ENCODE measurements at regions not wholly inside any gene's neighbourhood (a gene's known extent, or its start where the extent isn't known, plus 50 kb on each side); places are given as distances from the start of the nearest gene placed in this dataset.

- no peak for DNase-seq (ENCODE audit: low read depth)
- no peak for TF ChIP-seq CTCF (IDR thresholded peaks at IDR 0.05; ENCODE audit: low read depth, low read length, missing control alignments)
These were observed 665.7 kb upstream of the ACTRT1 start for GRCh38 chrX:128717635-128718578.

GRCh38 chrX:128714425-128714824, 662.2 kb upstream of the ACTRT1 start:
- DNase-seq (ENCODE audit: low read depth), result no peak
- no peak overlapping the region for H3K4me3 ChIP-seq (ENCODE audit: low read depth, low read length)
- TF ChIP-seq CTCF (IDR thresholded peaks at IDR 0.05; ENCODE audit: low read depth, low read length, missing control alignments), result no peak

More at GRCh38 chrX:128717635-128718578, 665.7 kb upstream of the ACTRT1 start:
- H3K4me3 ChIP-seq (ENCODE audit: low read depth, low read length), result no peak overlapping the region

- no peak for TF ChIP-seq CTCF (IDR thresholded peaks at IDR 0.05; ENCODE audit: low read depth, low read length, missing control alignments)
- no peak for DNase-seq (ENCODE audit: low read depth)
These were observed 647.6 kb upstream of the ACTRT1 start for GRCh38 chrX:128699716-128700285.

GRCh38 chrX:128698573-128699181, 646.5 kb upstream of the ACTRT1 start:
- DNase-seq (ENCODE audit: low read depth), result no peak
- H3K4me3 ChIP-seq (ENCODE audit: low read depth, low read length), result no peak overlapping the region
- TF ChIP-seq CTCF (IDR thresholded peaks at IDR 0.05; ENCODE audit: low read depth, low read length, missing control alignments), result no peak

More at GRCh38 chrX:128699716-128700285, 647.6 kb upstream of the ACTRT1 start:
- no peak overlapping the region for H3K4me3 ChIP-seq (ENCODE audit: low read depth, low read length)

GRCh38 chrX:128691872-128692271, 639.7 kb upstream of the ACTRT1 start:
- H3K4me3 ChIP-seq (ENCODE audit: low read depth, low read length), result no peak overlapping the region
- DNase-seq (ENCODE audit: low read depth), result no peak
- no peak for TF ChIP-seq CTCF (IDR thresholded peaks at IDR 0.05; ENCODE audit: low read depth, low read length, missing control alignments)

- TF ChIP-seq CTCF (IDR thresholded peaks at IDR 0.05; ENCODE audit: low read depth, low read length, missing control alignments), result no peak
- no peak overlapping the region for H3K4me3 ChIP-seq (ENCODE audit: low read depth, low read length)
- DNase-seq (ENCODE audit: low read depth), result no peak
These were observed 633.2 kb upstream of the ACTRT1 start for GRCh38 chrX:128685387-128685786.

Data from GM12864 (cell line).